Body of pancreas (tissue), 4 donors: ENCODE measurements at regions not wholly inside any gene's neighbourhood (a gene's known extent, or its start where the extent isn't known, plus 50 kb on each side); places are given as distances from the start of the nearest gene placed in this dataset.
A peak's percentile ranks its signal among the peaks of the same experiment; 100 is the strongest.

Experiments
- ATAC-seq: fragments of 150-250 bp; one replicate; pipeline ENCODE4 v1.9.1; 2016
- DNase-seq, 4 donors: peaks; one replicate each; pipeline ENCODE4 v3.0.0-alpha.2; 2019
- H3K27ac ChIP-seq, 4 donors: fragments of 200-600 bp; sonication (generic); 1 replicate in 3 of 4; 2 replicates in 1 of 4; pipeline versions ENCODE4 v1.5.1 to v1.6.1; 2016 to 2019; ENCODE audit warnings: mild to moderate bottlenecking in 1 of 4, mixed read lengths in 1 of 4, moderate library complexity in 1 of 4
- H3K27me3 ChIP-seq, 2 donors: fragments of 200-600 bp; sonication (generic); one replicate each; pipeline ENCODE4 v1.6.0; 2016; ENCODE audit warnings: mild to moderate bottlenecking in 1 of 2
- H3K36me3 ChIP-seq, 2 donors: fragments of 200-600 bp; sonication (generic); replicated peaks in 1 of 2; 2 replicates each; pipeline ENCODE4 v1.5.1; 2016; ENCODE audit warnings: low read depth in 2 of 2; ENCODE audit not compliant: insufficient read depth in 1 of 2
- H3K4me1 ChIP-seq: fragments of 200-600 bp; sonication (generic); one replicate; pipeline ENCODE4 v1.6.0; 2016
- H3K4me3 ChIP-seq, 2 donors: fragments of 200-600 bp; sonication (generic); 1 replicate in 1 of 2; 2 replicates in 1 of 2; pipeline ENCODE4 v1.5.1; 2016 to 2019
- H3K9me3 ChIP-seq, 3 donors: fragments of 200-600 bp; sonication (generic); 1 replicate in 2 of 3; 2 replicates in 1 of 3; pipeline ENCODE4 v1.5.1; 2016
- CTCF ChIP-seq, 7 experiments: fragments of 450-650 bp in 4 of 7; fragments of 200-600 bp in 3 of 7; sonication (generic) in 3 of 7; IDR thresholded peaks; one replicate each; pipeline ENCODE4 v1.5.1; 2016 to 2019; ENCODE audit warnings: antibody characterized with exemption in 7 of 7
- POLR2A ChIP-seq, 3 donors: fragments of 450-650 bp; IDR thresholded peaks; one replicate each; pipeline ENCODE4 v1.6.1; 2016; ENCODE audit warnings: antibody characterized with exemption in 3 of 3, mild to moderate bottlenecking in 2 of 3
- WGBS, 2 donors: methylation state at CpG; one replicate each; pipeline ENCODE4 v1.1.5; 2017; 5-methylcytosine and 5-hydroxymethylcytosine counted together
- intact Hi-C: fragments of 100-400 bp; cut with DNase I; formaldehyde crosslinking; loops from one replicate; pipeline ENCODE4 v1.15.1; 2023

GRCh38 chr12:38016602-38017001 is 300.0 kb upstream of the ALG10B start:
- peaks cover 0 to 11% (median 0%) of the 10 kb centered on the region in 3 donors for H3K9me3 ChIP-seq
- TF ChIP-seq POLR2A (IDR thresholded peaks at IDR 0.05) (no peak), CTCF (IDR thresholded peaks at IDR 0.05) (no peak)
- 45 to 56% methylated on average over 4 of the region's 4 CpGs for WGBS, 2 donors
- no peaks in the 10 kb centered on the region for H3K4me1 ChIP-seq
- no peak overlapping the region for H3K4me3 ChIP-seq
- intact Hi-C loops = no loop called here
- no peak for ATAC-seq
- DNase-seq = no peak
- no peaks in the 10 kb centered on the region for H3K36me3 ChIP-seq
- H3K27ac ChIP-seq = no peak overlapping the region
- H3K27me3 ChIP-seq = no peaks in the 10 kb centered on the region

- intact Hi-C loops = no loop called here
Measured at GRCh38 chr12:38025916-38026315, 290.7 kb upstream of the ALG10B start.

DNA sequence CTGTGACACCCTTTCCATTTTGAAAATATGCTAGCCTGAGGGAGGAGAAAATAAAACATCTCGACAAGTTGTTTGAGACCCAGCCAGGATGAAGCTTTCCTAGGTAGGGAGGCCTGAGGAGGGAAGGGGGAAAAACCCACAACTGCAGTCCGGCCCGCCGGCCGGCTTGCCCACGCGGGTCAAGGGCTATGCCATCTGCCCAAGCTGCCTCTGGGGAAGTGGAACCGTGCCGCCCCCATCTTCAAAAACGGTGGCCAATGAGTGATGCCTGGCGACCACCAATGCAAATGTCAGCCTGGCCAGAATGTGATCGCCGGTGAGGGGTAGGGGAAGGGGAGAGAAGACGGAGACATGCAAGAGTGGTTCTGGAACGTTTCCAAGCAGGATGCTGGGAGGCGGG is 263.5 kb upstream of the ALG10B start:
- ATAC-seq (no peak), DNase-seq (peak in 1 of 4 donors; percentile 15)
- H3K27me3 ChIP-seq = no peaks in the 10 kb centered on the region
- peaks cover 5% of the 10 kb centered on the region for H3K4me1 ChIP-seq
- intact Hi-C loops = no loop called here
- TF ChIP-seq POLR2A (IDR thresholded peaks at IDR 0.05) = no peak
- TF ChIP-seq CTCF (IDR thresholded peaks at IDR 0.05) = no peak
- H3K9me3 ChIP-seq = no peaks in the 10 kb centered on the region
- H3K36me3 ChIP-seq = no peaks in the 10 kb centered on the region
- no peak overlapping the region for H3K27ac ChIP-seq
- H3K4me3 ChIP-seq = no peak overlapping the region
- WGBS, 2 donors = 42 to 56% methylated on average over 16 of the region's 16 CpGs

More at GRCh38 chr12:38025916-38026315, 290.7 kb upstream of the ALG10B start:
- ATAC-seq = no peak
- Histone ChIP-seq H3K27ac (no peak overlapping the region), H3K27me3 (no peaks in the 10 kb centered on the region), H3K36me3 (no peaks in the 10 kb centered on the region), H3K9me3 (peaks cover 0 to 15% (median 0%) of the 10 kb centered on the region in 3 donors), H3K4me1 (no peaks in the 10 kb centered on the region), H3K4me3 (no peak overlapping the region)
- 11 to 37% methylated on average over 1 of the region's 1 CpG for WGBS, 2 donors
- no peak for DNase-seq
- TF ChIP-seq POLR2A (IDR thresholded peaks at IDR 0.05) (no peak), CTCF (IDR thresholded peaks at IDR 0.05) (no peak)

GRCh38 chr12:38053655-38054464 is 262.7 kb upstream of the ALG10B start:
- intact Hi-C loops = no loop called here
- no peaks in the 10 kb centered on the region for H3K9me3 ChIP-seq
- H3K4me1 ChIP-seq = peaks cover 5% of the 10 kb centered on the region
- peak; percentile 69 for ATAC-seq
- no peaks in the 10 kb centered on the region for H3K36me3 ChIP-seq
- no peak overlapping the region for H3K4me3 ChIP-seq
- H3K27me3 ChIP-seq = no peaks in the 10 kb centered on the region
- H3K27ac ChIP-seq = no peak overlapping the region
- 50 to 58% methylated on average over 32 to 34 of the region's 34 CpGs for WGBS, 2 donors
- TF ChIP-seq CTCF (IDR thresholded peaks at IDR 0.05) (peak; percentile 39 to 83 (median 66)), POLR2A (IDR thresholded peaks at IDR 0.05) (no peak)
- peak; percentile 67 to 82 (median 76) for DNase-seq
